Embryonic facial prominence (tissue), 1 donor: ENCODE measurements at regions not wholly inside any gene's neighbourhood (a gene's known extent, or its start where the extent isn't known, plus 50 kb on each side); places are given as distances from the start of the nearest gene placed in this dataset.
"Not testable (repeated sequence)": the region's sequence is repeated elsewhere in the genome, so short reads cannot be mapped to it uniquely, and the experiment has no call there.

Experiments
- DNase-seq: peaks from one replicate; pipeline ENCODE4 v3.0.0-alpha.2; 2016; ENCODE audit errors: extremely low spot score

GRCh38 chr9:11506980-11507379, 894.2 kb upstream of the PTPRD start:
- no peak for DNase-seq

- no peak for DNase-seq
These were observed 924.8 kb upstream of the PTPRD start for GRCh38 chr9:11537566-11537965.

- no peak for DNase-seq
These were observed 930.0 kb upstream of the PTPRD start for GRCh38 chr9:11542781-11543180.

- no peak for DNase-seq
These were observed 933.4 kb upstream of the PTPRD start for GRCh38 chr9:11546231-11546630.

GRCh38 chr9:11549311-11549794, 936.6 kb upstream of the PTPRD start:
- DNase-seq: no peak

- no peak for DNase-seq
These were observed 938.3 kb upstream of the PTPRD start for GRCh38 chr9:11551106-11551505.

- no peak for DNase-seq
These were observed 945.2 kb upstream of the PTPRD start for GRCh38 chr9:11558043-11558442.

GRCh38 chr9:11559001-11559776, 946.4 kb upstream of the PTPRD start:
- DNase-seq: no peak

GRCh38 chr9:11577522-11577921, 964.7 kb upstream of the PTPRD start:
- no peak for DNase-seq

- DNase-seq: no peak
These were observed 983.0 kb upstream of the PTPRD start for GRCh38 chr9:11595756-11596155.

- DNase-seq: no peak
These were observed 1005.5 kb upstream of the PTPRD start for GRCh38 chr9:11618241-11618805.

GRCh38 chr9:11632691-11633090, 1019.9 kb upstream of the PTPRD start:
- no peak for DNase-seq

GRCh38 chr9:11646831-11647230, 1034.0 kb upstream of the PTPRD start:
- no peak for DNase-seq

- DNase-seq: no peak
These were observed 1039.3 kb upstream of the TYRP1 start for GRCh38 chr9:11653867-11654266.

- DNase-seq: no peak
These were observed 1029.3 kb upstream of the TYRP1 start for GRCh38 chr9:11663913-11664312.

GRCh38 chr9:11676821-11677220, 1016.4 kb upstream of the TYRP1 start:
- DNase-seq: no peak

- no peak for DNase-seq
These were observed 1006.5 kb upstream of the TYRP1 start for GRCh38 chr9:11686733-11687132.

GRCh38 chr9:11697126-11697525, 996.1 kb upstream of the TYRP1 start:
- DNase-seq: no peak

- no peak for DNase-seq
These were observed 991.5 kb upstream of the TYRP1 start for GRCh38 chr9:11701706-11702105.

- DNase-seq: no peak
These were observed 990.6 kb upstream of the TYRP1 start for GRCh38 chr9:11702548-11702947.

- DNase-seq: not testable (repeated sequence)
These were observed 989.0 kb upstream of the TYRP1 start for GRCh38 chr9:11704198-11704597.

- no peak for DNase-seq
These were observed 984.3 kb upstream of the TYRP1 start for GRCh38 chr9:11708899-11709298.

GRCh38 chr9:11709567-11709966, 983.6 kb upstream of the TYRP1 start:
- no peak for DNase-seq

GRCh38 chr9:11713077-11713476, 980.1 kb upstream of the TYRP1 start:
- DNase-seq: no peak
